ENCODE measurements at regions not wholly inside any gene's neighbourhood (a gene's known extent, or its start where the extent isn't known, plus 50 kb on each side); places are given as distances from the start of the nearest gene placed in this dataset.

GRCh38 chr18:78896111-78896905, 83.3 kb upstream of the SALL3 start:
- DNase-seq (ENCODE audit: low read depth, low spot score) = no peak

DNA sequence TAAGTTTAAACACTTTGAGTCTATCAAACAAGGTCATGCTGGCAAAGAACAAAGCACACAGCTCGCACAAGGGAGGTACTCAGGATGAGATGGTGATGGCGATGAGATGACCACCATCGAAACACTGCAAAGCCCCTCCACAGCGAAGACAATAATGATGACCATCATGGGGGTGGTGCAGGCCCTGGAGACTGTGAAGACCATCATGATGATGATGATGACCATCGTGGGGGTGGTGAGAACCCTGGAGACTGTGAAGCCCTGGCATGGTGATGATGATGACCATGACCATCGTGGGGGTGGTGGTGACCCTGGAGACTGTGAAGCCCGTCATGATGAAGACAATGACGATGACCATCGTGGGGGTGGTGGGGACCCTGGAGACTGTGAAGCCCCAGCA, 81.6 kb upstream of the SALL3 start:
- no peak for DNase-seq (ENCODE audit: low read depth, low spot score)

DNA sequence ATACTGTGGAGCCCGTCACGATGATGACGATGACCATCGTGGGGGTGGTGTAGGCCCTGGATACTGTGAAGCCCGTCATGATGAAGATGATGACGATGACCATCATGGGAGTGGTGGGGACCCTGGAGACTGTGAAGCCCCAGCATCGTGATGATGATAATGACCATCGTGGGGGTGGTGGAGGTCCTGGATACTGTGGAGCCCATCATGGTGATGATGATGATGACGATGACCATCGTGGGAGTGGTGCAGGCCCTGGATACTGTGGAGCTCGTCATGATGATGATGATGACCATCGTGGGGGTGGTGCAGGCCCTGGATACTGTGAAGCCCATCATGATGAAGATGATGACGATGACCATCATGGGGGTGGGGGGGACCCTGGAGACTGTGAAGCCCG, 81.0 kb upstream of the SALL3 start:
- no peak for DNase-seq (ENCODE audit: low read depth, low spot score)

DNA sequence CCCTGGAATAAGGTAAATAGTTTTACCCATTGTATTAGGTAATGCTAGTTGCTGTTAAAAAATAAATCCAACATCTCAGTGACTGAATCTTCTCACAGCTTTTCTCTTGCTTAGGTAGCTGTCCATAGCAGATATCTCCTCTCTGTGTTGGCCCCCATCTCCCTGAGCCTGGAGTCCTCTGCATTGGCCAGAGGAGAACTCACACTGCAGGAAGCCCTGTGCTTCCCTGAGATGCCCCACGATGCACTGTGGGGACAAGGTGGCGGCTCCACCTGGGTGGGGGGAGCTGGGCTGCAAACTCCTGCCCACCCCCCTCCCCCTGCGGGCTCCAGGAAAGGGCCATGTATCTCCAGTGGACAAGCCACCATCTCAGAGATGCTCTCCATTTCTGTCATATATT, 80.4 kb upstream of the SALL3 start:
- no peak for DNase-seq (ENCODE audit: low read depth, low spot score)

GRCh38 chr18:78900938-78901909, 78.4 kb upstream of the SALL3 start:
- DNase-seq (ENCODE audit: low read depth, low spot score) = no peak

DNA sequence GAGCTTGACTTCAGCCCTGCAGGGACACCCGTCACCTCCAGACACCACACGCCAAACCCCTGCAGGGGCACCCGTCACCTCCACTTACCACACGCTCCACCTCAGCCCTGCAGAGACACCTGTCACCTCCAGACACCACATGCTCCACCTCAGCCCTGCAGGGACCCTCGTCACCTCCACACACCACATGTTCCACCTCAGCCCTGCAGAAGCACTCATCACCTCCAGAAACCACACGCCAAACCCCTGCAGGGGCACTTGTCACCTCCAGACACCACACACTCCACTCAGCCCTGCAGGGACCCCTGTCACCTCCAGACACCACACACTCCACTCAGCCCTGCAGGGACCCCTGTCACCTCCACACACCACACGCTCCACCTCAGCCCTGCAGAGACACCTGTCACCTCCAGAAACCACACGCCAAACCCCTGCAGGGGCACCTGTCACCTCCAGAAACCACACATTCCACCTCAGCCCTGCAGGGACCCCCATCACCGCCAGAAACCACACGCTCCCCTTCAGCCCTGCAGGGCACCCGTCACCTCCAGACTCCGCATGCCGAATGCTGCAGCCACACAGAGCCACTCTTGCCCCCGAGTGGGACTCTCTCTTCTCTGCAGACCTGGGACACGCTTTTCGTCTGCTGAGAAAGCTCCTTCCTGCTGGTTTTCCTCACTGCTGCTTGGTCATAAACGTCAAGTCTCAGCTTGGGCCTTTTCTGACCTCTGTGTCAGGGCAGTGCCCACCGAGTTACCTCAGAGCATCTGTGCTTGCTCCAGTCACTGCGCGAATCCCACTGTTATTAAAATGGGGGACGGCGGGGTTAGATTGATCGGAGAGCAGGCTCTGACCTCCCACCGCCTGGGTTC, 77.5 kb upstream of the SALL3 start:
- no peak for DNase-seq (ENCODE audit: low read depth, low spot score)

DNA sequence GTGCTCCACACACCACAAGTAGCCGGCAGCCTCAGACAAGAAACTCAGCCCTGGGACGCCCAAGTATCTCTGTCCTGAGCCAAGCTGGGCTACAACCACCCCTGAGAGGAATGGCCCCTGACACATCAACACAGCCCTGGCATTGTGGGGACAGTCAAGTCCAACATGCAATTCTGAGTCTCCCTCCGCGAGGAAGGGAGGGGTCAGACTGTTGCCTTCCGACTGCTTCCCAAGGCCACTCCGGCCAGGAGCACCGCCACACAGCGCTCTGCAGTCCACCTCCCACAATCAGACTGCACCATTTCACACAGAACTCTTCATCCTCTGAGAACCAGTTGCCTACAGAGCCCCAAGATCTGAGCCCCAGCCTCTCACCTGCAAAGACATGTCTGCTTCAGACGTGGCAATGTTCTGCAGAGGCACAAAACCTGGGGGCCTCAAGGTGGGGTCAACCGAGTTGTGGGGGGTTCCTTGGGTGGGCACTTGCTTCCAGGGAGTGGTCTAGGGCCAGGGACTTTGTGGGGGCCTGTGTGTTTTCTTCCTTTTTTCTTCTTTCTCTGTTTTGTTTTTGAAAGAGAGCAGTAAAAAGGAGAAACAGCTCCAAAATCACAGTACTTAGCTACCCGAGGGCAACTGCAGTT, 76.7 kb upstream of the SALL3 start:
- DNase-seq (ENCODE audit: low read depth, low spot score) = no peak

GRCh38 chr18:78903436-78904178, 76.0 kb upstream of the SALL3 start:
- no peak for DNase-seq (ENCODE audit: low read depth, low spot score)

- DNase-seq (ENCODE audit: low read depth, low spot score) = no peak
These were observed 75.5 kb upstream of the SALL3 start for GRCh38 chr18:78904179-78904531.

DNA sequence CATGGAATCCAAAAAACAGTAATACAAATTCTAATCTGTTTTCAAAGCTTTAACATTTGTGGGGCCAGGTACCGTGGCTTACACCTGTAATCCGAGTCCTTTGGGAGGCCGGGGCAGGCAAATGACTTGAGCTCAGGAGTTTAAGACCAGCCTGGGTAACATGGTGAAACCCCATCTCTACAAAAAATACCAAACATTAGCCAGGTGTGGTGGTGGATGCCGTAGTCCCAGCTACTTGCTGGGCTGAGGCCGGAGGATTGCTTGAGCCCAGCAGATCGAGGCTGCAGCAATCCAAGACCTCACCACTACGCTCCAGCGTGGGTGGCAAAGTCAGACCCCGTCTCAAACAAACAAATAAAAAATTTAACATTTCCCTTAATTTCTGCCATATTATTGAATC, 74.3 kb upstream of the SALL3 start:
- DNase-seq (ENCODE audit: low read depth, low spot score) = no peak

GRCh38 chr18:78906066-78906465, 73.6 kb upstream of the SALL3 start:
- no peak for DNase-seq (ENCODE audit: low read depth, low spot score)

- DNase-seq (ENCODE audit: low read depth, low spot score) = no peak
These were observed 71.0 kb upstream of the SALL3 start for GRCh38 chr18:78908462-78909260.

- no peak for DNase-seq (ENCODE audit: low read depth, low spot score)
These were observed 67.8 kb upstream of the SALL3 start for GRCh38 chr18:78911751-78912283.

DNA sequence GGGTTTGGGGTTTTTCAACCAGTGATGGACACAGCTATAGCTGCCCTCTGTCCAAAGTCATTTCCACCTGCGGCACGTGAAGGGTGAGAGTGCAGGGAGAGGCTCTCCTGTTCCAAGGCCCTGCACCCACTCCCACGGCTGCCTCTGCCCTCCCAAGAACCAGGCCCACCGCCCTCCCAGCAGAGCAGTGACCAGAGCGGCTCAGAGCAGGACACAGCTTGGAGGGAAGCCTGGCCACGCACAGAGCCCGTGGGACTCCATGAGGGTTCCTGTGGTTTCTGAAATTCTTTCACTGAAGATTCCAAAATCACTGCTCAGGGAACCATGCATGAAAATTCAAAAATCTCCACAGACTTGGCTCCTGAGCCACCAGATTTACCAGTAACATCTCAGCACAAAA, 67.3 kb upstream of the SALL3 start:
- no peak for DNase-seq (ENCODE audit: low read depth, low spot score)

GRCh38 chr18:78912844-78913243, 66.8 kb upstream of the SALL3 start:
- DNase-seq (ENCODE audit: low read depth, low spot score) = no peak

GRCh38 chr18:78913395-78913794, 66.2 kb upstream of the SALL3 start:
- no peak for DNase-seq (ENCODE audit: low read depth, low spot score)

- no peak for DNase-seq (ENCODE audit: low read depth, low spot score)
These were observed 65.8 kb upstream of the SALL3 start for GRCh38 chr18:78913830-78914231.

GRCh38 chr18:78914249-78914935, 65.2 kb upstream of the SALL3 start:
- DNase-seq (ENCODE audit: low read depth, low spot score) = no peak

- DNase-seq (ENCODE audit: low read depth, low spot score) = no peak
These were observed 64.1 kb upstream of the SALL3 start for GRCh38 chr18:78915446-78916008.

Measured in ELF-1 (cell line).